K562 (cell line): ENCODE measurements at regions not wholly inside any gene's neighbourhood (a gene's known extent, or its start where the extent isn't known, plus 50 kb on each side); places are given as distances from the start of the nearest gene placed in this dataset.

ENCODE experiments used
- ATAC-seq: fragments of 200-7000 bp; cut with Tn5 transposase; 3 replicates; pipeline ENCODE4 v1.9.1; 2020; ENCODE audit warnings: moderate library complexity
- BruUV-seq: library from RNA; stranded (reverse); fragments of 400-500 nt; replicated peaks from 2 replicates; lab custom pipeline; 2021; lab: Mats Ljungman, UMichigan
- CTCF ChIA-PET: fragments of 300-600 bp; formaldehyde crosslinking; extraction: SDS; loops from one replicate; lab custom pipeline; 2021; ENCODE audit warnings: low intra/inter-chr PET ratio; lab: Yijun Ruan, JAX
- POLR2A ChIA-PET: fragments of 300-600, 350-650 bp; sonication (Branson Sonifier 250); formaldehyde crosslinking; extraction: SDS; loops from one replicate; lab custom pipeline; 2021; ENCODE audit warnings: antibody characterized with exemption, inconsistent platforms; lab: Yijun Ruan, JAX
- DNase-seq, 4 experiments: peaks; one replicate each; pipeline versions ENCODE4 v3.0.0 to v3.0.0-alpha.2; 2011 to 2018; ENCODE audit warnings: low spot score in 3 of 4, mixed read lengths in 3 of 4; ENCODE audit errors: extremely low read depth in 1 of 4
- FAIRE-seq: peaks from 2 replicates; lab custom pipeline; 2011; peaks lifted over from hg19 to GRCh38; lab: Jason Lieb, UNC
- H2AFZ ChIP-seq: 2 replicates; pipeline ENCODE4 v1.6.0; 2011; ENCODE audit warnings: low read depth, low read length, control low read depth, inconsistent platforms
- H3K27ac ChIP-seq: fragments of 200-600 bp; 3 replicates; pipeline ENCODE4 v1.8.0; 2011; ENCODE audit warnings: low read depth, mild to moderate bottlenecking, control low read depth, inconsistent platforms, low read length, moderate library complexity, mixed read lengths; ENCODE audit errors: extremely low read depth
- H3K27me3 ChIP-seq, 2 experiments: fragments of 300-600 bp in 1 of 2; 2 replicates in 1 of 2; 3 replicates in 1 of 2; pipeline versions ENCODE4 v1.6.0 to v1.8.0; 2011; ENCODE audit warnings: inconsistent platforms in 2 of 2, low read length in 2 of 2, mild to moderate bottlenecking in 1 of 2, mixed read lengths in 1 of 2, moderate library complexity in 1 of 2; ENCODE audit not compliant: control insufficient read depth in 2 of 2, insufficient read depth in 2 of 2
- H3K36me3 ChIP-seq: fragments of 300-600 bp; 3 replicates; pipeline ENCODE4 v1.8.0; 2011; ENCODE audit warnings: mild to moderate bottlenecking, low read length, inconsistent platforms; ENCODE audit not compliant: control insufficient read depth, insufficient read depth
- H3K4me1 ChIP-seq, 2 experiments: fragments of 200-600 bp in 1 of 2; replicated peaks in 1 of 2; 2 replicates in 1 of 2; 3 replicates in 1 of 2; pipeline versions ENCODE4 v1.5.1 to v1.8.0; 2011; ENCODE audit warnings: inconsistent platforms in 2 of 2, low read length in 2 of 2, mild to moderate bottlenecking in 1 of 2, mixed read lengths in 1 of 2, moderate library complexity in 1 of 2; ENCODE audit not compliant: control insufficient read depth in 2 of 2, insufficient read depth in 2 of 2
- H3K4me2 ChIP-seq: 2 replicates; pipeline ENCODE4 v1.6.1; 2011; ENCODE audit warnings: low read length, control low read depth, inconsistent platforms, mixed read lengths; ENCODE audit not compliant: insufficient read depth
- H3K4me3 ChIP-seq: fragments of 200-600 bp; sonication (generic), shearing (Covaris generic); 2 replicates; pipeline ENCODE4 v1.5.1; 2016; ENCODE audit warnings: control low read depth, inconsistent platforms
- H3K79me2 ChIP-seq: fragments of 200-600 bp; 3 replicates; pipeline ENCODE4 v1.8.0; 2011; ENCODE audit warnings: low read length, inconsistent platforms; ENCODE audit not compliant: control insufficient read depth, insufficient read depth
- H3K9ac ChIP-seq, 2 experiments: 2 replicates each; pipeline versions ENCODE4 v1.6.0 to v1.6.1; 2011; ENCODE audit warnings: low read depth in 2 of 2, low read length in 2 of 2, control low read depth in 1 of 2, inconsistent platforms in 1 of 2, mild to moderate bottlenecking in 1 of 2, mixed read lengths in 1 of 2; ENCODE audit not compliant: insufficient read depth in 1 of 2
- H3K9me1 ChIP-seq: one replicate; pipeline ENCODE4 v1.6.0; 2011; ENCODE audit warnings: inconsistent platforms, mild to moderate bottlenecking, low read length, moderate library complexity; ENCODE audit not compliant: control insufficient read depth, insufficient read depth
- H3K9me3 ChIP-seq: replicated peaks from 2 replicates; pipeline ENCODE4 v1.5.1; 2011; ENCODE audit warnings: low read depth, low read length, inconsistent platforms; ENCODE audit not compliant: control insufficient read depth, insufficient read depth
- H4K20me1 ChIP-seq: replicated peaks from 2 replicates; pipeline ENCODE4 v1.6.1; 2011; ENCODE audit warnings: low read length, inconsistent platforms, mixed read lengths; ENCODE audit not compliant: control insufficient read depth, insufficient read depth
- HMG20A ChIP-seq: fragments of 450-650 bp; formaldehyde crosslinking; conservative IDR thresholded peaks from 2 replicates; pipeline ENCODE4 v1.4.0; 2020; ENCODE audit warnings: mild to moderate bottlenecking, mixed read lengths
- PRMT5 ChIP-seq: sonication (generic); formaldehyde crosslinking; IDR thresholded peaks from 2 replicates; pipeline ENCODE4 v1.5.0; 2020; ENCODE audit warnings: missing genetic modification reagents
- RAD21 ChIP-seq, 2 experiments: fragments of 250-450 bp in 1 of 2; fragments of 450-650 bp in 1 of 2; sonication (Bioruptor Pico) in 1 of 2; formaldehyde crosslinking in 1 of 2; IDR thresholded peaks in 1 of 2; conservative IDR thresholded peaks in 1 of 2; 2 replicates each; pipeline versions ENCODE4 v1.4.0 to v1.8.0; 2020 to 2022; ENCODE audit warnings: mild to moderate bottlenecking in 2 of 2, moderate library complexity in 1 of 2
- ZNF436 ChIP-seq: fragments of 250-450, 450-650 bp; sonication (Bioruptor Pico); formaldehyde crosslinking; IDR thresholded peaks from 2 replicates; pipeline ENCODE4 v1.7.0; 2020; ENCODE audit warnings: mild to moderate bottlenecking
- WGBS: fragments of 100-300 bp; shearing (Covaris generic); methylation state at CpG from one replicate; pipeline ENCODE4 v1.1.6; 2016; ENCODE audit warnings: low coverage, mixed read lengths; ENCODE audit not compliant: insufficient coverage; ENCODE audit errors: missing lambda C conversion rate; 5-methylcytosine and 5-hydroxymethylcytosine counted together
- in situ Hi-C: fragments of 300-500 bp; cut with MboI; formaldehyde crosslinking; loops from 4 replicates; pipeline ENCODE4 v1.15.0; 2018; ENCODE audit warnings: inconsistent platforms, mixed read lengths
- intact Hi-C: fragments of 100-400 bp; cut with micrococcal nuclease; formaldehyde crosslinking; loops from 2 replicates; pipeline ENCODE4 v1.14.2; 2022
- TF ChIP-seq, protein P1 (sequence below): fragments of 250-450 bp; sonication (Bioruptor Pico); IDR thresholded peaks from 2 replicates; pipeline ENCODE4 v1.4.0; 2020; ENCODE audit warnings: mild to moderate bottlenecking
- TF ChIP-seq, protein P2 (sequence below): fragments of 450-650 bp; formaldehyde crosslinking; IDR thresholded peaks from 2 replicates; pipeline ENCODE4 v1.4.0; 2022; ENCODE audit warnings: mild to moderate bottlenecking, moderate library complexity
- TF ChIP-seq, protein P3 (sequence below): fragments of 450-650 bp; IDR thresholded peaks from 2 replicates; pipeline ENCODE4 v1.6.1; 2017; ENCODE audit warnings: antibody characterized with exemption, mild to moderate bottlenecking
- TF ChIP-seq, protein P4 (sequence below): sonication (generic); formaldehyde crosslinking; IDR thresholded peaks from 2 replicates; pipeline ENCODE4 v1.8.0; 2023; ENCODE audit warnings: missing genetic modification reagents, mild to moderate bottlenecking, borderline replicate concordance

GRCh38 chr10:81145975-81146374, 608.3 kb downstream of the SH2D4B start:
- ATAC-seq (no peak), DNase-seq (no peak), FAIRE-seq (no peak)
- Histone ChIP-seq H3K4me2 (no peak overlapping the region), H3K4me1 (no peaks in the 10 kb centered on the region), H3K27me3 (no peaks in the 10 kb centered on the region), H3K36me3 (no peaks in the 10 kb centered on the region), H3K79me2 (no peaks in the 10 kb centered on the region), H2AFZ (no peak overlapping the region), H3K9me1 (no peaks in the 10 kb centered on the region), H3K4me3 (no peak overlapping the region), H3K9ac (no peak overlapping the region), H3K9me3 (no peaks in the 10 kb centered on the region), H3K27ac (no peak overlapping the region), H4K20me1 (no peaks in the 10 kb centered on the region)
- ChIA-PET CTCF (no interaction called here), POLR2A (no interaction called here)
- in situ Hi-C loops (no loop called here), intact Hi-C loops (no loop called here)
- WGBS, result under 1% methylated on average over 8 of the region's 8 CpGs
- no peak for TF ChIP-seq HMG20A
- TF ChIP-seq, protein P1, sequence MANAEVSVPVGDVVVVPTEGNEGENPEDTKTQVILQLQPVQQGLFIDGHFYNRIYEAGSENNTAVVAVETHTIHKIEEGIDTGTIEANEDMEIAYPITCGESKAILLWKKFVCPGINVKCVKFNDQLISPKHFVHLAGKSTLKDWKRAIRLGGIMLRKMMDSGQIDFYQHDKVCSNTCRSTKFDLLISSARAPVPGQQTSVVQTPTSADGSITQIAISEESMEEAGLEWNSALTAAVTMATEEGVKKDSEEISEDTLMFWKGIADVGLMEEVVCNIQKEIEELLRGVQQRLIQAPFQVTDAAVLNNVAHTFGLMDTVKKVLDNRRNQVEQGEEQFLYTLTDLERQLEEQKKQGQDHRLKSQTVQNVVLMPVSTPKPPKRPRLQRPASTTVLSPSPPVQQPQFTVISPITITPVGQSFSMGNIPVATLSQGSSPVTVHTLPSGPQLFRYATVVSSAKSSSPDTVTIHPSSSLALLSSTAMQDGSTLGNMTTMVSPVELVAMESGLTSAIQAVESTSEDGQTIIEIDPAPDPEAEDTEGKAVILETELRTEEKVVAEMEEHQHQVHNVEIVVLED, result no peak
- TF ChIP-seq RAD21 (CRISPR knock-in tag; conservative IDR thresholded peaks at IDR 0.05 in 1 of 2, IDR thresholded peaks at IDR 0.05 in 1 of 2), result no peak
- no peak for TF ChIP-seq ZNF436
- TF ChIP-seq, protein P2, sequence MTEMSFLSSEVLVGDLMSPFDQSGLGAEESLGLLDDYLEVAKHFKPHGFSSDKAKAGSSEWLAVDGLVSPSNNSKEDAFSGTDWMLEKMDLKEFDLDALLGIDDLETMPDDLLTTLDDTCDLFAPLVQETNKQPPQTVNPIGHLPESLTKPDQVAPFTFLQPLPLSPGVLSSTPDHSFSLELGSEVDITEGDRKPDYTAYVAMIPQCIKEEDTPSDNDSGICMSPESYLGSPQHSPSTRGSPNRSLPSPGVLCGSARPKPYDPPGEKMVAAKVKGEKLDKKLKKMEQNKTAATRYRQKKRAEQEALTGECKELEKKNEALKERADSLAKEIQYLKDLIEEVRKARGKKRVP, result no peak
- TF ChIP-seq PRMT5, result no peak
- TF ChIP-seq, protein P3, sequence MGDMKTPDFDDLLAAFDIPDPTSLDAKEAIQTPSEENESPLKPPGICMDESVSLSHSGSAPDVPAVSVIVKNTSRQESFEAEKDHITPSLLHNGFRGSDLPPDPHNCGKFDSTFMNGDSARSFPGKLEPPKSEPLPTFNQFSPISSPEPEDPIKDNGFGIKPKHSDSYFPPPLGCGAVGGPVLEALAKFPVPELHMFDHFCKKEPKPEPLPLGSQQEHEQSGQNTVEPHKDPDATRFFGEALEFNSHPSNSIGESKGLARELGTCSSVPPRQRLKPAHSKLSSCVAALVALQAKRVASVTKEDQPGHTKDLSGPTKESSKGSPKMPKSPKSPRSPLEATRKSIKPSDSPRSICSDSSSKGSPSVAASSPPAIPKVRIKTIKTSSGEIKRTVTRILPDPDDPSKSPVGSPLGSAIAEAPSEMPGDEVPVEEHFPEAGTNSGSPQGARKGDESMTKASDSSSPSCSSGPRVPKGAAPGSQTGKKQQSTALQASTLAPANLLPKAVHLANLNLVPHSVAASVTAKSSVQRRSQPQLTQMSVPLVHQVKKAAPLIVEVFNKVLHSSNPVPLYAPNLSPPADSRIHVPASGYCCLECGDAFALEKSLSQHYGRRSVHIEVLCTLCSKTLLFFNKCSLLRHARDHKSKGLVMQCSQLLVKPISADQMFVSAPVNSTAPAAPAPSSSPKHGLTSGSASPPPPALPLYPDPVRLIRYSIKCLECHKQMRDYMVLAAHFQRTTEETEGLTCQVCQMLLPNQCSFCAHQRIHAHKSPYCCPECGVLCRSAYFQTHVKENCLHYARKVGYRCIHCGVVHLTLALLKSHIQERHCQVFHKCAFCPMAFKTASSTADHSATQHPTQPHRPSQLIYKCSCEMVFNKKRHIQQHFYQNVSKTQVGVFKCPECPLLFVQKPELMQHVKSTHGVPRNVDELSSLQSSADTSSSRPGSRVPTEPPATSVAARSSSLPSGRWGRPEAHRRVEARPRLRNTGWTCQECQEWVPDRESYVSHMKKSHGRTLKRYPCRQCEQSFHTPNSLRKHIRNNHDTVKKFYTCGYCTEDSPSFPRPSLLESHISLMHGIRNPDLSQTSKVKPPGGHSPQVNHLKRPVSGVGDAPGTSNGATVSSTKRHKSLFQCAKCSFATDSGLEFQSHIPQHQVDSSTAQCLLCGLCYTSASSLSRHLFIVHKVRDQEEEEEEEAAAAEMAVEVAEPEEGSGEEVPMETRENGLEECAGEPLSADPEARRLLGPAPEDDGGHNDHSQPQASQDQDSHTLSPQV, result no peak
- TF ChIP-seq, protein P4, sequence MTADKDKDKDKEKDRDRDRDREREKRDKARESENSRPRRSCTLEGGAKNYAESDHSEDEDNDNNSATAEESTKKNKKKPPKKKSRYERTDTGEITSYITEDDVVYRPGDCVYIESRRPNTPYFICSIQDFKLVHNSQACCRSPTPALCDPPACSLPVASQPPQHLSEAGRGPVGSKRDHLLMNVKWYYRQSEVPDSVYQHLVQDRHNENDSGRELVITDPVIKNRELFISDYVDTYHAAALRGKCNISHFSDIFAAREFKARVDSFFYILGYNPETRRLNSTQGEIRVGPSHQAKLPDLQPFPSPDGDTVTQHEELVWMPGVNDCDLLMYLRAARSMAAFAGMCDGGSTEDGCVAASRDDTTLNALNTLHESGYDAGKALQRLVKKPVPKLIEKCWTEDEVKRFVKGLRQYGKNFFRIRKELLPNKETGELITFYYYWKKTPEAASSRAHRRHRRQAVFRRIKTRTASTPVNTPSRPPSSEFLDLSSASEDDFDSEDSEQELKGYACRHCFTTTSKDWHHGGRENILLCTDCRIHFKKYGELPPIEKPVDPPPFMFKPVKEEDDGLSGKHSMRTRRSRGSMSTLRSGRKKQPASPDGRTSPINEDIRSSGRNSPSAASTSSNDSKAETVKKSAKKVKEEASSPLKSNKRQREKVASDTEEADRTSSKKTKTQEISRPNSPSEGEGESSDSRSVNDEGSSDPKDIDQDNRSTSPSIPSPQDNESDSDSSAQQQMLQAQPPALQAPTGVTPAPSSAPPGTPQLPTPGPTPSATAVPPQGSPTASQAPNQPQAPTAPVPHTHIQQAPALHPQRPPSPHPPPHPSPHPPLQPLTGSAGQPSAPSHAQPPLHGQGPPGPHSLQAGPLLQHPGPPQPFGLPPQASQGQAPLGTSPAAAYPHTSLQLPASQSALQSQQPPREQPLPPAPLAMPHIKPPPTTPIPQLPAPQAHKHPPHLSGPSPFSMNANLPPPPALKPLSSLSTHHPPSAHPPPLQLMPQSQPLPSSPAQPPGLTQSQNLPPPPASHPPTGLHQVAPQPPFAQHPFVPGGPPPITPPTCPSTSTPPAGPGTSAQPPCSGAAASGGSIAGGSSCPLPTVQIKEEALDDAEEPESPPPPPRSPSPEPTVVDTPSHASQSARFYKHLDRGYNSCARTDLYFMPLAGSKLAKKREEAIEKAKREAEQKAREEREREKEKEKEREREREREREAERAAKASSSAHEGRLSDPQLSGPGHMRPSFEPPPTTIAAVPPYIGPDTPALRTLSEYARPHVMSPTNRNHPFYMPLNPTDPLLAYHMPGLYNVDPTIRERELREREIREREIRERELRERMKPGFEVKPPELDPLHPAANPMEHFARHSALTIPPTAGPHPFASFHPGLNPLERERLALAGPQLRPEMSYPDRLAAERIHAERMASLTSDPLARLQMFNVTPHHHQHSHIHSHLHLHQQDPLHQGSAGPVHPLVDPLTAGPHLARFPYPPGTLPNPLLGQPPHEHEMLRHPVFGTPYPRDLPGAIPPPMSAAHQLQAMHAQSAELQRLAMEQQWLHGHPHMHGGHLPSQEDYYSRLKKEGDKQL (CRISPR knock-in tag), result no peak
- BruUV-seq, result no TSS peak
